ENCODE measurements at regions not wholly inside any gene's neighbourhood (a gene's known extent, or its start where the extent isn't known, plus 50 kb on each side); places are given as distances from the start of the nearest gene placed in this dataset.

DNA sequence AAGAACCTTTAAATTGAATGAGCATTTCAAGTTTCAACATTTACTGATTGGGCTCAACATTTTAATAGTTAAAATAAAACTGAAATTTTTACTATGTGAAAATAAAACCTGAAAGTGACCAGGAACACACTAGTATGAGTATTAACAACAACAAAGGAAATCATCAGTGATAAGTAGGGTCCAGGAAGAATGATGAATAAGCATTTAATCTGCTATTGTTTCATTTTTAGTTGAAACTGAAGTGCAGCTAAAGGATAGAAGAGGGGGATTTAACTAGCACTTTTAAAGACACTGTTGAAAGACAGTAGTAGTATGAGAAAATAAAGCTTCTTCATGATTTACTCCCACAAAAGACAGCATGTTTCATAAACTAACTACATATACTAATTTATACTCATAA lies 250.9 kb upstream of the IPO5 start:
- no peak for DNase-seq
- in situ Hi-C loops (cut with MboI; ENCODE audit: low pct_unique_long_range_greater_than_20kb, low sequenced_read_pairs): no loop called here

DNA sequence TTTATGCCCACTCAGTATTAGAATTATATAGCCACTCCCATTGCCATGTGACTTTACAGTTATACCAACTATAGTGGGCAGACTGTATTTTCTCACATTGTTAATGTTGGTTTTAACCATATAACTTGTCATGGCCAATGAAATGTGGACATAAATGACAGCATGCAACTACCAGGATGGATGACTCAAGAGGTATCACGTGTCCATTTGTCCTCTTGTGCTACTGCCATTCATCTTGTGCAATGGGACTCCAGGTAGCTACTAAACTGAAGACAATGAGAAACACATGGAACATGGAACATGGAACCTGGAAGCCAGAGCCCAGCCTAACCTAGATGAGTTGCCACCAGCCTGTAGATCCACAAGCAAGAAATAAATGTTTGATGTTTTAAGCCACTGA lies 242.7 kb upstream of the IPO5 start:
- in situ Hi-C loops (cut with MboI; ENCODE audit: low pct_unique_long_range_greater_than_20kb, low sequenced_read_pairs): no loop called here
- no peak for DNase-seq

DNA sequence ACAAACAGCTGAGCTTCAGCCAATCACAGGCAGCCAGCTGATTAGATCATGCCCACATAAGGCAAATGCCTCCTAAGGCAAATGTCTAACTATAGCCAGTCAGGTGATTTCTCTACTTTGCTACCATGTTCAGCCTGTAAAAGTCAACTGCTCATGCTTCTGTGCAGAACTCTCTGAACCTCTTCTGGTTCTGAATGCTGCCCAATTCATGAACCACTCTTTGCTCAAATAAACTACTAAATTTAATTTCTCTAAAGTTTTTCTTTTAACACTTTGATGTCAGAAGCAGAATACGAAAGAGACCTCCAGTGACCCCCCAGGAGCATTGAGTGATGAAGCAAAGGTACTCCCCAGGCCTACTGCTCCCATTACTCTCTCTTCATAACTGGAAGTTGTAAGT lies 240.7 kb upstream of the IPO5 start:
- in situ Hi-C loops (cut with MboI; ENCODE audit: low pct_unique_long_range_greater_than_20kb, low sequenced_read_pairs): no loop called here

DNA sequence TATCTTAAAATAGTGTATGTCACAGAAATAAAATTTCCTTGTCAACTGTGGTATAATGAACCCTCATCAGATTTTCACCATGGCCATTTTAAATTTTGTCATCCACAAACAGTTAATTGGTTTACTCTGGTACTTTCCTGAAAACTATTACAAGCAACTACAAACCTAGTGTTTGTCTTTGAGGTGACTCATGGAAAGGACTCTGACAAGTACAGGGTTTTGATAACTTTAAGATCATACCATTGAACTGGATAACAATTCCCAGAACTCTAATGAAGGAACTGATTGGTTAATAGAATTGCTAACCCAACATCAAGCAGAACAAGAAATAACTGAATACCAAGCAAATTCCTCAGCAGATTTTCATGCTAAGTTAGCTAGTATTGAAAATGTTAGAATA lies 237.7 kb upstream of the IPO5 start:
- in situ Hi-C loops (cut with MboI; ENCODE audit: low pct_unique_long_range_greater_than_20kb, low sequenced_read_pairs): no loop called here
- DNase-seq: no peak

More for the DNA sequence above, 240.7 kb upstream of the IPO5 start:
- DNase-seq: no peak

DNA sequence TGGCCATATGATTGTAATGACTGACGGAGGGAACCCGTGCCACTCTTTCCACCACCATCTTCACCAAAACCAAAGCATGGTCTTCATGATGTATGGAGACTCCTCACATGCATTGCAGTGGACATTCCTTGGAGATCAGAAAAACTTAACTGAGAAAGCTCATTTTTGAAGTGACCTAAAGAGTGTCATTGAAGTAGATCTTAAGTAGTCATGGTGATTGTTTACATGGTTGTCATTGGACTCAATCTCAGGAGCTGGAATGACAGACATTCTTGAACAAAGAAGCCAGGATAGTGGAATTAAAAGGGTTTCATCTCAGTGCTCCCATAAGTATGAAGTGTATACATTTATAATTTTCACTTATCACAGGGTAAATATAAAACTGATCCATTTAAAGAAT lies 236.7 kb upstream of the IPO5 start:
- DNase-seq: no peak
- in situ Hi-C loops (cut with MboI; ENCODE audit: low pct_unique_long_range_greater_than_20kb, low sequenced_read_pairs): no loop called here

DNA sequence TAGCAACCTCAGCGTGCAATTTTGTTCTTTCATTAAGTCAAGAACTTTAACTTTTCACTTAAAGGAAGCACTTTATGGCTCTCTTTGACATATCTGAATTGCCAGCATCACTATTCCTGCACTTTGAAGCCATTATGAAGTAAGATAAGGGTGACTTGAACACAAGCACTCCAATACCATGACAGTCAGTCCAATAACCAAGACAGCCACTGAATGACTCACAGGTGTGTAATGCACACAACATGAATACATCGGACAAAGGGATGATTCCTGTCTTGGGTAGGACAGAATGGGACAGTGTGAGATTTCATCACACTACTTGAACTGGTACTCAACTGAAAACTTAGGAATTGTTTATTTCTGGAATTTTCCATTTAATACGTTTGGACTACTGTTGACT lies 233.7 kb upstream of the IPO5 start:
- in situ Hi-C loops (cut with MboI; ENCODE audit: low pct_unique_long_range_greater_than_20kb, low sequenced_read_pairs): no loop called here
- no peak for DNase-seq

DNA sequence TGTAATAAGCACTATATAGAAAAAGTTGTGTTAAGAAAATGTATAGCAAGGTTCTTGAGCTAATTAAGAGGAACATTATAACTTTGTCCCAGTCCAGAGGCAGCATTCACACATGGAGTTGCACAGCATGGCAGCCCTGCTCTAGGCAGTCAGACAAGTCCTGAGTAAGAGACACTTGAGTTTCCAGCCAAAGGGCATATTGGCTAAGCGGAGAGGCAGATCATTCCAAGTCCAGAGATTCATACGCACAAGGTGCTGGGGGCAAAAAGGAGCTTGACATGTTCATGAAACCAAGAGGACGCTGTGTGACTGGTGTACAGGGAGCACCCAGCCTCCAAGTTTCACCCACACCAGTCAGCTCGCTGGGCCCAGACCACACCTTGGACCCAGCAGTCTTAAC lies 232.6 kb upstream of the IPO5 start:
- in situ Hi-C loops (cut with MboI; ENCODE audit: low pct_unique_long_range_greater_than_20kb, low sequenced_read_pairs): no loop called here

DNA sequence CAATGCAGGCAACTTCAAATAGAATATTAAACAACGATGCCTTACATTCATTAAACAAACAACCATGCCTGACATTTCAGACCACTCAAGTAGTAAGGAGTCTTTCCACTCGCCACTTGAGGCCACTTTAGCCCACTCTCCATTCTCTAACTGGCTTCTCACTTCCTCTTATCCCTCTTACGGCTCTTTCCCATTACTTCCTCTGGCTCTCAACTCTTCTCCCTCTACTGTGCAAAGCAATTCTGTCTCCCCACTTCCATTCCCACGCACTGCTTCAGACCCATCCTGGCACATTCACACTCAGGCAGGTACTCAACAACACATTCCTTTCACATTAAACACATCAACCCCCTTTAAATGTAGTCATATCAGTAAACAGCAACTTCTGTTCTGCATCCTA lies 229.8 kb upstream of the IPO5 start:
- in situ Hi-C loops (cut with MboI; ENCODE audit: low pct_unique_long_range_greater_than_20kb, low sequenced_read_pairs): no loop called here
- DNase-seq: no peak

More for the DNA sequence above, 232.6 kb upstream of the IPO5 start:
- DNase-seq: no peak

DNA sequence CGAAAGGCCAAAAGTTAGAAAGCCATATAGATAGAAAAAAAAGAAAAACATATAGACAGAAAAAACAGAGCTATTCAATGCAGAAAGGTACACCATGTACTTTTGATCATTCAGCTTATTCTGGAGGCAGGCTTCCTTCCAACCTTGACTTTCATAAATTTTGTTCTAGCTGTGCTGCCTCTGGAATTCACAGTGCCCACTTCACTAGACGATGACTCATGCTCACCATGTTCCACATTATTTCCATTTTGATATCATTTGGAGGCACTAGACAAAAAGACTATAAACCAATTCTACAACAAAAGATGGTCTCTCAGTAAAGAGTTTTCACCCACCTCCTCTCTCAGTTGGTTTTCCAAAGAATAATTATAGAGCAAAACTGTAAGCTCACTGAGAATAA lies 229.0 kb upstream of the IPO5 start:
- in situ Hi-C loops (cut with MboI; ENCODE audit: low pct_unique_long_range_greater_than_20kb, low sequenced_read_pairs): no loop called here

DNA sequence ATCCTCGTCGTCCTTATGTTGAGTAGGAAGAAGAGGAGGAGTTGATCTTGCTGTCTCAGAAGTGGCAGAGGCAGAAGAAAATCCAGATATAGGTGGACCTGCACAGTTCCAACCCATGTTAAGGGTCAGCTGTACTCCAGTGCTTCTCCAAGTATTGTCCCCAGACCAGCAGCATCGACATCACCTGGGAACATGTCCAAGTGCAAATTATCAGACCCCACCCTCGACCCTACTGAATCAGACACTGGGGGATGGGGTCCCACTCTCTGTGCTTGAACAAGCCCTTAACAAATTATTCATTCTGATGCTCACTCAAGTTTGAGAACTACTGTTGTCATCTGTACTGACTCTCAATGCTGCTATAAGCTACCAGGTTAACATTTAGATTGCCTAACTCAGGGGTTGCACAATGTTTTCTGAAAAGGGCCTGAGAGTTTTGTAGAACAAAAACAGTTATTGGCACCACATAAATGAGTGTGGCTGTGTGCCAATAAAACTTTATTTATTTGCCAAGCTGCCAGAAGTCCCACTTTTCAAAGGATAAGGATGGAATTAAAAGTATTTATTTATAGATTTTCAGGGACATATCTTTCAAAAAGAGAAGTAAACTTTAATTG lies 226.7 kb upstream of the IPO5 start:
- no peak for DNase-seq
- in situ Hi-C loops (cut with MboI; ENCODE audit: low pct_unique_long_range_greater_than_20kb, low sequenced_read_pairs): no loop called here

More for the DNA sequence above, 229.0 kb upstream of the IPO5 start:
- no peak for DNase-seq

DNA sequence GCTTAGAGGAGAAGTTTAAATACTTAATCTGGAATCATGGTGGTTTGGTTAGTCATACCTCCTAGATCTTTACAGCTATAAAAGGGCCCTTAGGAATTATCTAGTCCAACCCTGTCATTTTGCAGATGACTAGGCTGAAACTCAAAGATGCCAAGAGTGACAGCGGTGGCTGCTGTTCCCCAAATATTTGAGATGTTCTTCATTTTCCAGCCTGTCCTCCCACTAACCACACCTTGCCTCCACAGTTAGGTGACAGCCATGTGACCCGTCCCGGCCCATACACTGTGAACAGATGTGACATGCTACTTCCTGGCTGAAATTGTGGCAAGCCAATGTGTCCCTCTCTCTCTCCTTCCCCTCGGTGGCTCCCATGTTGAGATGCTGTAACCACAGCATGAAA lies 225.5 kb upstream of the IPO5 start:
- in situ Hi-C loops (cut with MboI; ENCODE audit: low pct_unique_long_range_greater_than_20kb, low sequenced_read_pairs): no loop called here
- no peak for DNase-seq

DNA sequence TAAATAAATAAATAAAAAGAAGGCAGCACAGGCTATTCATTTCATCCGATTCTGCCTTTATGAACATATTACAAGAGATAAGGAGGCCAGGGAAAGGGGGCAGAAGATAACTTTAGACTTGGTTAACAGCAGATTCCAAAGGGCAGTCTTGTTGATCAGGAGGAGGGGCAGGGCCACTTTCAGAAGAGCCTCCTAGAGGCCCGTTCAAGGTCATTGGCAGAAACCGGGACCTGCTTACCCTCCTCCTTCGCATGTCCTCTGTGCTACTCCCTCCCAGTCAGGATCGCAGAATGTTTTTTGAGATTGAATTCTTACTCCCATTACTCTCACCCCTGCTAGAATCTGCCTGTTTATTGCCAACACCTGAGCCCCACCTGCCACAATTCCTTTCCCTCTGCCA lies 217.0 kb upstream of the IPO5 start:
- in situ Hi-C loops (cut with MboI; ENCODE audit: low pct_unique_long_range_greater_than_20kb, low sequenced_read_pairs): no loop called here
- DNase-seq: no peak

DNA sequence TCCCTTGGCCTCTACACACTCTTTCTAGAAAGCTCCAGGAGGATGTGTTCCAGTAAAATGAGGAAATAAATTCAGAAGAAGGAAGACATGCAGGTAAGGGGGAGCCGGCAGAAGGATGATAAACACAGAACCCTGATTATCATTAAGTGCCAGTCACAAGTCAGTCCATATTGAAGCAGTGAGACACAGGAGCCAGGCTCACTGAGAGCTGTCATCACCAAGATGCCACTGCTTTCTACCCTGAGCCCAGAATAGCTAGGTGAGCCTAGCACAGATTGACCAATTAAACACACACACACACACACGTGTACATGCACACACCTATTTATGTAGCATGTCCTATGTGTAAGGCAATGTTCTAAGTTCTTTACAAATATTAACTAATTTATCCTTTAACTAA lies 211.4 kb upstream of the IPO5 start:
- in situ Hi-C loops (cut with MboI; ENCODE audit: low pct_unique_long_range_greater_than_20kb, low sequenced_read_pairs): no loop called here
- DNase-seq: no peak

DNA sequence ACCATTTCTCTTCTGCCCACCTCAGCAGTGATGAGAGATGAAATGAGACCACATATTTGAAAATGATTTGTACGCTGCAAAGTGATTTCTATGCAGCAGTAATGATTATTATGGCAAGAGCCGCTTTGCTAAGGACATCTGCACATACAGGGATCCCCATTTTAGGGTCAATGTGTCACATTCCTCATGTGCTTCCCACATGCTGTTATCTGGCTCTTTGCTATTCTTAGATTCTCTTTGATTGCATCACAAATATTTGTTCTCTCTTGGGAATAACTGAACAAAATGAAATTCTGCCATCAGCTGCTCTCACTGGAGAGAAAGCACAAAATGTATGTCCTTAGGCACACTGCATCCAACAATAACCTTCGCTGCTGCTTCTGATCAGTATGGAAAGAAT lies 209.5 kb upstream of the IPO5 start:
- in situ Hi-C loops (cut with MboI; ENCODE audit: low pct_unique_long_range_greater_than_20kb, low sequenced_read_pairs): no loop called here
- DNase-seq: no peak

DNA sequence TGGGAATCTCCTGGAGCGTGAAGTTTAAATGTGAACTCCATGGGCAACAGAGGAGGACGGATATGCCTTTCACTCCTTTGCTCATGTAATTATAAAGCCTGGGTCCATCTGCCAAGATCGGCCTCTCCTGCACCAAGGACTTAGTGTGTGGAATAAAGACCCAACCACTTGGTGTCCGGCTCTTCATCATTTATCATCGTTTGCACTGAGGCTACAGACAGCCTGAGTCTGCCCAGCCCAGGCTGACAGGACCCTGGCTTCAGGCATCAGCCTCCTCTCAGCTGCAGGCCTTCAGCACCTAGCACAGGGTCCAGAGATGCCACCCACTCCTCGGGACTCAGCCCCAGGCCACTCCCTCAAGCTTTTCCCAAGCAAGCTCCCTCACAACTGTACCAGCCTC lies 206.8 kb upstream of the IPO5 start:
- in situ Hi-C loops (cut with MboI; ENCODE audit: low pct_unique_long_range_greater_than_20kb, low sequenced_read_pairs): no loop called here
- no peak for DNase-seq

DNA sequence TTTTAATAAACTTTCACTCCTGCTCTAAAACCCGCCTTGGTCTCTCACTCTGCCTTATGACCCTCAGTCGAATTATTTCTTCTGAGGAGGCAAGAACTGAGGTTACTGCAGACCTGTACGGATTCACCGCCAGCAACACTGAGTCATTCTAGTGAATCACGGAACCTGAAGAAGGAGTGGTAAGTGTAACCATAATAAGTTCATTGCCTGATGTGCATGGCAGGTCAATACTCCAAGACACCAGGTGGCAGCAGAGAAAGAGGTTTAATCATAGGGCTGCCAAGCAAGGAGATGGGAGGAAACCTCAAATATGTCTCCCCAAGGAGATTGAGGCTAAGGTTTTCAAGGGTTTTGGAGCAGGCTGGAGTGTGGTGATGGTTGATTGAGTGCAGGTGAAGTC lies 204.3 kb upstream of the IPO5 start:
- in situ Hi-C loops (cut with MboI; ENCODE audit: low pct_unique_long_range_greater_than_20kb, low sequenced_read_pairs): no loop called here
- DNase-seq: no peak

DNA sequence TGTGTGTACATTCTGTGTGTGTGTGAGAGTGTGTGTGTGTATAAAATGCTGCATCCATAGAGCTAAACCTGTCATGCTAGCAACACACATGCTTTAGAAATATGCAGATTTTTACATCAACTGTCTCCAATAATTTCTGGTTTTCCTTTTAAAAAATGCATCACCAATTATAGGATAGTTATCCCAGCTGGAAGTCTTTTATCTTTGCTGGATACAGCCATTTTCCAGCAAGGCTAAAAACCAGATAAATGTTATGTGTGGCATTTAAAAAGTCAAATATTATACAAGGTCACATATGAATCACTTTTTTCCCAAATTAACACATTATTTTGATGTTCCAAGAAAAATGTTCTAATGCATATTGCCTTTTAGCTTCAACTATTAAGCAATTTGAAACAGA lies 202.0 kb upstream of the IPO5 start:
- in situ Hi-C loops (cut with MboI; ENCODE audit: low pct_unique_long_range_greater_than_20kb, low sequenced_read_pairs): no loop called here
- DNase-seq: no peak

DNA sequence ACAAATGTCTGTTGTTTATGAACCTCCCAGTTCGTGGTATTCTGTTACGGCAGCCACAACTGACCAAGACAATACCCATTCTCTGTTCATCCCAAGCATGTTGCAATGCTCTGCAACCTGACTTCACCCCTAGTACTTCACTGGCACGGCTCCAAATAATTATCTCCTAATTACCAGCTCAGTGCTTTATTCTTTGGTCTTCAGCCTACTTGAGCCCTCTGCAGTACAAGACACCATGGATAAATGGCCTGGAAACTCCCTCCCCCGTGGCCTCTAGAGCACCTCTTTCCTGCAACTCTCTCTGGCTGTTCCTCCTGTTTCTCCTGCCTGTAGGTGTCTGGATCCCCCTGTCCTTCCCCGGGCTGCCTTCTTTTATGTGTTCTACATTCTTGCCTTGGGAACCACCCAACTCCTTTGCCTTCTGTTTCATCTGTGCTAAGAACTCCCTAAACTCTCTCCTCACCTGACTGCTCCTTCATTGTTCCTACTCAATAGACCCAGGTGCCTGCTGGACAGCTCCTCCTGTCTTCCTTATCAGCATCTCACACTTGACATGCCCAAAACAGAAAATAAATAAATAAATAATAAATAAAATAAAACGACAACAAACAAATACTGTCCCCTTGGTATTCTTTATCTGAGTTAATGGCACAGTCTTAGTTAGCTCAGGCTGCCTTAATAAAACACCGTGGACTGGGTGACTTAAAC lies 200.4 kb upstream of the IPO5 start:
- DNase-seq: no peak
- in situ Hi-C loops (cut with MboI; ENCODE audit: low pct_unique_long_range_greater_than_20kb, low sequenced_read_pairs): no loop called here

DNA sequence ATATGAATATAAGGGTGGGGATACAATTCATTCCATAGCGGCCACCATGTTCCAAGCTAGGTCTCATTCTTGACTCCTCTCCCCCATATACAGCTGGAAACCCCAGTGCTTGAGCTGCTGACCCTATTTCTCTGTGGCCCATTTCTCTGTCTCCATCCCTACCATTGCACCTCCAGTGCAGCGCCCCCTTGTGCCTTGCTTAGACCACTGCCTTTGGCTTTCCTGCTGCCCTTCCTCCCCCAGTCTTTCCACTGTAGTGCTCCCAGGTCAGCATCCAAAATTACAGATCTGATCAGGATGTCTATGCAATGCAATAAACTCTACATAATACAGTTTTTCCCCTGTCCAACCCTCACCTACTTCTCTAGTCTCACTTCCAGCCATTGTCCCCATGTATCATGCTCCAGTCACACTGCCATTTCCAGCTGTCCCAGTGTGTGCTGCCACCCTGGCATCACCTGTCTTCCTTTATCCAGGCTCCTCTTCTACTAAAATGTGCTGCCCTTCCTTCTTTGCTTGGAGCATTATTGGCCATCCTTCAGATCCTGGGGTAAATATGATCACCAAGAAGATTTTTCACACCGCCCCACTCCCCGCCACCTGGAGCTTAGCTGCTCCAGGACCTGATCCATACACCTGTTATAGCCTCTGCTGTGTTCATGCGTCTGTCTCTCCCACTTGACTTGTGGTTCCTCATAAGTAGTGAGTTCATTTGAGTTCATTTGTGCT lies 199.4 kb upstream of the IPO5 start:
- in situ Hi-C loops (cut with MboI; ENCODE audit: low pct_unique_long_range_greater_than_20kb, low sequenced_read_pairs): no loop called here
- DNase-seq: no peak

DNA sequence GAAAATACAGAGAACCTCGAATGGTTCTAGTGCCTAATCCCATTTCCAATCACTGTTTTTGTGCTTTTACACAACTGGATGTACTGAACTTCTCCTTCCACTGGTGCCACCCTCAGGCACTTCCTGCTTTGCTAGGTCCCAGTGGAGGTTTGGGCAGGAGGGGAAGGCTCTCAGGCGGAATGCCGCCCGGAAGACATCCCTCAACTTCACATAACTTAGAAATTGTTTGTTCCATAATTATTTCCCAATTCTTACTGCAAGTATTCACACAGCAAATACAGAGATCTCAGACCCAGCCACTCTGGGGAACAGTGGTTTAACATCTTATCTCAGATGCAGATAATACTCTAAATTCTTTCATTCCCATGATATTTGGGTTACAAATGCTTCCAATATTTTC lies 195.7 kb upstream of the IPO5 start:
- in situ Hi-C loops (cut with MboI; ENCODE audit: low pct_unique_long_range_greater_than_20kb, low sequenced_read_pairs): no loop called here

DNA sequence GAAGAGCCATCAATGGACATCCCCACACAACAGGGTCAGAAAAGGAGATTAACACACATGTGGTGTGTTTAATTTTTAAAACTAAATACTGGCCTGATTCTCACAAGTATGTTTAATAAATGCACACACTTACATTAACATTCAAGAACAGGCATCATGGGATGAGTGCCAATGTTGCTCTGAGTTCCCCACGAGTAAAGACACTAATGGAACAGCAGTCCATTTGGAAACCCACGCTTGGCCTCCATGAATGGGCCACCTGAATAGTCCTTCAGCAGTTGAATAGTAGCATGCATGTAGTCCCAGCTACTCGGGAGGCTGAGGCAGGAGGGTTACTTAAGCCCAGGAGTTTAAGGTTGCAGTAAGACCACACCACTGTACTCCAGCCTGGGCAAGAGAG lies 195.2 kb upstream of the IPO5 start:
- in situ Hi-C loops (cut with MboI; ENCODE audit: low pct_unique_long_range_greater_than_20kb, low sequenced_read_pairs): no loop called here
- no peak for DNase-seq

More for the DNA sequence above, 195.7 kb upstream of the IPO5 start:
- DNase-seq: no peak
